Mesothelial cell of epicardium (in vitro differentiated cells): ENCODE measurements at regions not wholly inside any gene's neighbourhood (a gene's known extent, or its start where the extent isn't known, plus 50 kb on each side); places are given as distances from the start of the nearest gene placed in this dataset.

ENCODE experiments used
- DNase-seq, 2 experiments: peaks; one replicate each; pipeline ENCODE4 v3.0.0; 2021; ENCODE audit warnings: low spot score in 2 of 2; ENCODE audit not compliant: unreplicated experiment in 2 of 2
- H3K27ac Mint-ChIP-seq: 2 replicates; pipeline ENCODE4 v1.8.0; 2021; ENCODE audit warnings: mixed read lengths
- H3K27me3 Mint-ChIP-seq: 2 replicates; pipeline ENCODE4 v1.8.0; 2021; ENCODE audit warnings: low read depth, mixed read lengths
- H3K36me3 Mint-ChIP-seq: 2 replicates; pipeline ENCODE4 v1.8.0; 2021; ENCODE audit warnings: mixed read lengths
- H3K4me1 Mint-ChIP-seq: 2 replicates; pipeline ENCODE4 v1.8.0; 2021; ENCODE audit warnings: mixed read lengths
- H3K4me3 Mint-ChIP-seq: 2 replicates; pipeline ENCODE4 v1.8.0; 2021; ENCODE audit warnings: mild to moderate bottlenecking, moderate library complexity, mixed read lengths
- H3K9me3 Mint-ChIP-seq: 2 replicates; pipeline ENCODE4 v1.8.0; 2021; ENCODE audit warnings: mixed read lengths
- CTCF ChIP-seq: fragments of 200-600 bp; sonication (generic); IDR thresholded peaks from one replicate; pipeline ENCODE4 v1.5.0; 2021; ENCODE audit warnings: antibody characterized with exemption; ENCODE audit not compliant: unreplicated experiment

- no peaks in the 10 kb centered on the region for H3K9me3 Mint-ChIP-seq
- DNase-seq: no peak
- no peak overlapping the region for H3K4me3 Mint-ChIP-seq
- H3K27ac Mint-ChIP-seq: peak overlapping the region; percentile 77
- no peaks in the 10 kb centered on the region for H3K36me3 Mint-ChIP-seq
- no peaks in the 10 kb centered on the region for H3K27me3 Mint-ChIP-seq
- no peak for TF ChIP-seq CTCF
- H3K4me1 Mint-ChIP-seq: peaks cover 49% of the 10 kb centered on the region
Measured at GRCh38 chr16:85306071-85306792, 194.0 kb upstream of the CIBAR2 start.

GRCh38 chr16:85306793-85307551 is 194.7 kb upstream of the CIBAR2 start:
- Mint-ChIP-seq H3K9me3 (no peaks in the 10 kb centered on the region), H3K27me3 (no peaks in the 10 kb centered on the region), H3K36me3 (no peaks in the 10 kb centered on the region), H3K4me1 (peaks cover 47% of the 10 kb centered on the region), H3K27ac (no peak overlapping the region), H3K4me3 (no peak overlapping the region)
- no peak for DNase-seq
- no peak for TF ChIP-seq CTCF

- TF ChIP-seq CTCF: no peak
- Mint-ChIP-seq H3K27ac (no peak overlapping the region), H3K9me3 (no peaks in the 10 kb centered on the region), H3K4me3 (no peak overlapping the region), H3K4me1 (peaks cover 46% of the 10 kb centered on the region), H3K27me3 (no peaks in the 10 kb centered on the region), H3K36me3 (no peaks in the 10 kb centered on the region)
- DNase-seq: no peak
Measured at GRCh38 chr16:85307552-85308364, 195.5 kb upstream of the CIBAR2 start.

- TF ChIP-seq CTCF: no peak
- no peak for DNase-seq
- Mint-ChIP-seq H3K4me3 (no peak overlapping the region), H3K36me3 (no peaks in the 10 kb centered on the region), H3K27ac (peak overlapping the region; percentile 56), H3K9me3 (no peaks in the 10 kb centered on the region), H3K4me1 (peaks cover 50% of the 10 kb centered on the region), H3K27me3 (no peaks in the 10 kb centered on the region)
Measured at GRCh38 chr16:85308611-85309540, 196.6 kb upstream of the CIBAR2 start.
